H1 (cell line): ENCODE measurements at regions not wholly inside any gene's neighbourhood (a gene's known extent, or its start where the extent isn't known, plus 50 kb on each side); places are given as distances from the start of the nearest gene placed in this dataset.

Source experiments
- CTCF ChIA-PET: fragments of 300-600 bp; sonication (Branson Sonifier 250); formaldehyde crosslinking; loops from one replicate; lab custom pipeline; 2021; ENCODE audit not compliant: partially characterized antibody; lab: Charles Lee
- POLR2A ChIA-PET: fragments of 300-600 bp; sonication (Branson Sonifier 250); formaldehyde crosslinking; loops from one replicate; lab custom pipeline; 2021; ENCODE audit warnings: inconsistent platforms; ENCODE audit not compliant: partially characterized antibody; lab: Charles Lee
- DNase-seq, 2 experiments: peaks; one replicate each; pipeline versions ENCODE4 v3.0.0 to v3.0.0-alpha.2; 2010 to 2022; ENCODE audit warnings: low spot score in 2 of 2, low read depth in 1 of 2, mixed read lengths in 1 of 2
- FAIRE-seq: peaks from 2 replicates; lab custom pipeline; 2011; peaks lifted over from hg19 to GRCh38; lab: Jason Lieb, UNC
- H2AFZ ChIP-seq: 2 replicates; pipeline ENCODE4 v1.8.1; 2012; ENCODE audit warnings: low read length, inconsistent platforms
- H2AK5ac ChIP-seq: 2 replicates; pipeline ENCODE4 v1.6.1; 2013; ENCODE audit warnings: low read depth, low read length
- H2BK120ac ChIP-seq: replicated peaks from 2 replicates; pipeline ENCODE3; 2013; ENCODE audit warnings: low read depth, low read length, inconsistent platforms
- H2BK12ac ChIP-seq: 2 replicates; pipeline ENCODE4 v1.6.1; 2013; ENCODE audit warnings: low read depth, low read length
- H2BK15ac ChIP-seq: 2 replicates; pipeline ENCODE4 v1.6.1; 2013; ENCODE audit warnings: low read length
- H2BK20ac ChIP-seq: 2 replicates; pipeline ENCODE4 v1.6.1; 2013; ENCODE audit warnings: low read length
- H2BK5ac ChIP-seq: 2 replicates; pipeline ENCODE4 v1.6.1; 2013; ENCODE audit warnings: low read depth, low read length
- H3K14ac ChIP-seq: 2 replicates; pipeline ENCODE4 v1.6.1; 2013; ENCODE audit warnings: inconsistent platforms; ENCODE audit not compliant: insufficient read length
- H3K18ac ChIP-seq: 2 replicates; pipeline ENCODE4 v1.6.1; 2013; ENCODE audit warnings: low read length; ENCODE audit errors: extremely low read depth
- H3K23ac ChIP-seq: 2 replicates; pipeline ENCODE4 v1.6.1; 2013; ENCODE audit warnings: inconsistent platforms; ENCODE audit not compliant: insufficient read length
- H3K23me2 ChIP-seq: 2 replicates; pipeline ENCODE4 v1.6.1; 2013; ENCODE audit warnings: low read depth, low read length
- H3K27ac ChIP-seq: 2 replicates; pipeline ENCODE4 v1.6.1; 2011; ENCODE audit warnings: low read depth, low read length, inconsistent platforms
- H3K27me3 ChIP-seq, 4 experiments: replicated peaks in 1 of 4; 1 replicate in 1 of 4; 2 replicates in 3 of 4; pipeline versions ENCODE4 v1.6.1 to v1.8.1; 2011 to 2013; ENCODE audit warnings: low read length in 3 of 4, mild to moderate bottlenecking in 3 of 4, inconsistent platforms in 2 of 4, mixed read lengths in 2 of 4, moderate library complexity in 1 of 4; ENCODE audit not compliant: control insufficient read depth in 3 of 4, insufficient read depth in 3 of 4; ENCODE audit errors: extremely low read depth in 1 of 4
- H3K36me3 ChIP-seq, 4 experiments: 2 replicates each; pipeline versions ENCODE4 v1.6.1 to v1.8.1; 2011 to 2013; ENCODE audit warnings: mild to moderate bottlenecking in 4 of 4, low read length in 3 of 4, moderate library complexity in 2 of 4, control low read depth in 1 of 4, inconsistent platforms in 1 of 4; ENCODE audit not compliant: insufficient read depth in 4 of 4, control insufficient read depth in 2 of 4
- H3K4ac ChIP-seq: replicated peaks from 2 replicates; pipeline ENCODE3; 2013; ENCODE audit warnings: low read length, low read depth, mixed read lengths, inconsistent platforms; ENCODE audit not compliant: insufficient read length
- H3K4me1 ChIP-seq, 4 experiments: replicated peaks in 1 of 4; 1 replicate in 1 of 4; 2 replicates in 3 of 4; pipeline versions ENCODE4 v1.6.1 to v1.8.1; 2011 to 2013; ENCODE audit warnings: low read length in 3 of 4, inconsistent platforms in 2 of 4, mixed read lengths in 1 of 4; ENCODE audit not compliant: insufficient read depth in 4 of 4, control insufficient read depth in 3 of 4
- H3K4me2 ChIP-seq, 2 experiments: 2 replicates each; pipeline versions ENCODE4 v1.6.1 to v1.8.1; 2011 to 2013; ENCODE audit warnings: low read depth in 2 of 2, low read length in 2 of 2, control low read depth in 1 of 2, inconsistent platforms in 1 of 2, mild to moderate bottlenecking in 1 of 2; ENCODE audit not compliant: insufficient read depth in 1 of 2
- H3K4me3 ChIP-seq, 4 experiments: fragments of 200-600, 300-600 bp in 1 of 4; sonication (generic), shearing (Covaris generic), sonication (Bioruptor Twin) in 1 of 4; 2 replicates each; pipeline versions ENCODE4 v1.5.1 to v1.8.1; 2011 to 2016; ENCODE audit warnings: low read length in 4 of 4, low read depth in 3 of 4, control low read depth in 2 of 4, inconsistent platforms in 2 of 4, mild to moderate bottlenecking in 2 of 4, mixed read lengths in 1 of 4, moderate library complexity in 1 of 4; ENCODE audit not compliant: insufficient read depth in 2 of 4; ENCODE audit errors: extremely low read depth in 1 of 4
- H3K56ac ChIP-seq: replicated peaks from 2 replicates; pipeline ENCODE3; 2013; ENCODE audit warnings: low read depth, mild to moderate bottlenecking, mixed read lengths, low read length, inconsistent platforms; ENCODE audit not compliant: insufficient read length
- H3K79me1 ChIP-seq: 2 replicates; pipeline ENCODE4 v1.6.1; 2013; ENCODE audit warnings: low read depth, low read length, control low read depth
- H3K79me2 ChIP-seq, 2 experiments: 2 replicates each; pipeline versions ENCODE4 v1.6.1 to v1.8.1; 2012 to 2013; ENCODE audit warnings: low read length in 2 of 2, mild to moderate bottlenecking in 2 of 2, inconsistent platforms in 1 of 2; ENCODE audit not compliant: insufficient read depth in 2 of 2, control insufficient read depth in 1 of 2
- H3K9ac ChIP-seq, 4 experiments: replicated peaks in 1 of 4; 1 replicate in 1 of 4; 2 replicates in 3 of 4; pipeline versions ENCODE4 v1.6.1 to v1.8.1; 2011 to 2013; ENCODE audit warnings: low read depth in 3 of 4, low read length in 3 of 4, control low read depth in 2 of 4, mild to moderate bottlenecking in 2 of 4, moderate library complexity in 2 of 4, inconsistent platforms in 1 of 4; ENCODE audit errors: extremely low read depth in 1 of 4
- H3K9me3 ChIP-seq, 2 experiments: 2 replicates each; pipeline versions ENCODE4 v1.6.1 to v1.8.1; 2012 to 2013; ENCODE audit warnings: mild to moderate bottlenecking in 2 of 2, moderate library complexity in 2 of 2, control low read depth in 1 of 2, inconsistent platforms in 1 of 2, low read depth in 1 of 2, low read length in 1 of 2, mixed read lengths in 1 of 2; ENCODE audit not compliant: insufficient read depth in 2 of 2
- H4K20me1 ChIP-seq, 2 experiments: replicated peaks in 1 of 2; 2 replicates each; pipeline versions ENCODE3 to v1.8.1; 2011 to 2013; ENCODE audit warnings: inconsistent platforms in 2 of 2, low read length in 2 of 2, mild to moderate bottlenecking in 1 of 2; ENCODE audit not compliant: insufficient read depth in 2 of 2, control insufficient read depth in 1 of 2
- H4K5ac ChIP-seq: 2 replicates; pipeline ENCODE4 v1.6.1; 2013; ENCODE audit warnings: low read length, low read depth, mixed read lengths, inconsistent platforms; ENCODE audit not compliant: insufficient read length
- H4K8ac ChIP-seq: 2 replicates; pipeline ENCODE4 v1.8.0; 2013; ENCODE audit warnings: mild to moderate bottlenecking, moderate library complexity, low read length, inconsistent platforms; ENCODE audit not compliant: insufficient read depth; ENCODE audit errors: extremely low read depth
- H4K91ac ChIP-seq: replicated peaks from 2 replicates; pipeline ENCODE3; 2013; ENCODE audit warnings: low read length, mixed read lengths, inconsistent platforms; ENCODE audit not compliant: insufficient read length
- CBX8 ChIP-seq: fragments of 300-800, 300-1000 bp; sonication (generic); IDR thresholded peaks from 2 replicates; pipeline ENCODE4 v1.7.1; 2016; ENCODE audit warnings: low read depth, low read length, borderline replicate concordance
- EZH2 ChIP-seq: fragments of 200-600 bp; sonication (generic); IDR thresholded peaks from 2 replicates; pipeline ENCODE4 v1.7.1; 2012; ENCODE audit warnings: low read depth, mild to moderate bottlenecking, moderate library complexity, low read length, inconsistent platforms; ENCODE audit not compliant: severe bottlenecking
- GTF2F1 ChIP-seq: IDR thresholded peaks from 2 replicates; pipeline ENCODE4 v1.6.1; 2012; ENCODE audit warnings: low read depth, low read length, improper control_type of control experiment, borderline replicate concordance
- POLR2A ChIP-seq, 2 experiments: IDR thresholded peaks; 1 replicate in 1 of 2; 2 replicates in 1 of 2; pipeline ENCODE4 v1.6.1; 2011; ENCODE audit warnings: low read depth in 2 of 2, low read length in 2 of 2, mild to moderate bottlenecking in 2 of 2; ENCODE audit errors: control extremely low read depth in 1 of 2
- SRF ChIP-seq: IDR thresholded peaks from 2 replicates; pipeline ENCODE4 v1.6.1; 2011; ENCODE audit warnings: mild to moderate bottlenecking, low read depth, low read length, moderate library complexity
- WGBS, 2 experiments: shearing (Covaris generic) in 1 of 2; methylation state at CpG; one replicate each; pipeline versions ENCODE4 v1.1.6 to v1.1.7; 2013 to 2015; ENCODE audit warnings: low lambda C conversion rate in 2 of 2, mixed read lengths in 2 of 2, inconsistent platforms in 1 of 2, low coverage in 1 of 2, missing lambda C conversion rate in 1 of 2; ENCODE audit not compliant: insufficient replicate concordance in 2 of 2, insufficient coverage in 1 of 2, insufficient read length in 1 of 2; ENCODE audit errors: extremely low coverage in 1 of 2, missing lambda C conversion rate in 1 of 2; 5-methylcytosine and 5-hydroxymethylcytosine counted together

GRCh38 chr6:139591075-139591865, 216.8 kb upstream of the CITED2 start:
- POLR2A ChIA-PET, result no interaction called here
- Histone ChIP-seq H2BK15ac (no peak overlapping the region), H3K14ac (no peak overlapping the region), H3K4me2 (no peak overlapping the region), H4K8ac (no peak overlapping the region), H3K4me3 (no peak overlapping the region), H3K56ac (no peak overlapping the region), H2BK5ac (no peak overlapping the region), H3K27me3 (no peaks in the 10 kb centered on the region), H2BK120ac (no peak overlapping the region), H3K36me3 (no peaks in the 10 kb centered on the region), H3K23me2 (no peaks in the 10 kb centered on the region), H2AFZ (no peak overlapping the region), H4K91ac (no peak overlapping the region), H4K20me1 (no peaks in the 10 kb centered on the region), H3K9me3 (no peaks in the 10 kb centered on the region), H2AK5ac (no peak overlapping the region), H4K5ac (no peak overlapping the region), H3K79me1 (no peaks in the 10 kb centered on the region), H2BK20ac (no peak overlapping the region), H3K18ac (no peak overlapping the region), H3K79me2 (no peaks in the 10 kb centered on the region), H3K4ac (no peak overlapping the region), H3K9ac (no peak overlapping the region), H3K23ac (no peak overlapping the region), H3K4me1 (no peaks in the 10 kb centered on the region; a peak in 1 of 7 replicates), H3K27ac (no peak overlapping the region), H2BK12ac (no peak overlapping the region)
- TF ChIP-seq SRF (no peak), GTF2F1 (no peak), POLR2A (IDR thresholded peaks at IDR 0.05; ENCODE audit: control extremely low read depth in 1 of 2, low read depth in 2 of 2, low read length in 2 of 2) (no peak), EZH2 (no peak), CBX8 (no peak)
- CTCF ChIA-PET, result no interaction called here
- DNase-seq (no peak), FAIRE-seq (no peak)
- 87% methylated on average over 4 of the region's 4 CpGs; no CpG with 5 or more reads in 1 of the 2 experiments for WGBS, 2 experiments
